Stimulated activated naive B cell treated with anti-CD40 and anti-IgM and Interleukin-4, amounts not matched to agents 10 μg/mL and 1 μg/mL and 100 μg/mL, for 72 hours (primary cell): ENCODE measurements at regions not wholly inside any gene's neighbourhood (a gene's known extent, or its start where the extent isn't known, plus 50 kb on each side); places are given as distances from the start of the nearest gene placed in this dataset.

Experiments
- ATAC-seq, 2 donors: fragments of 150-1000 bp; cut with Tn5 transposase; replicated peaks; 2 replicates each; pipeline ENCODE4 v1.10.0; 2021; ENCODE audit warnings: moderate library complexity in 1 of 2
- DNase-seq: peaks from one replicate; pipeline ENCODE4 v3.0.0; 2021
- H3K27ac Mint-ChIP-seq: one replicate; pipeline ENCODE4 v1.8.0; 2022; ENCODE audit warnings: mild to moderate bottlenecking, mixed read lengths
- H3K27me3 Mint-ChIP-seq, 2 donors: one replicate each; pipeline ENCODE4 v1.8.0; 2022; ENCODE audit warnings: mixed read lengths in 2 of 2
- H3K36me3 Mint-ChIP-seq, 2 donors: one replicate each; pipeline ENCODE4 v1.8.0; 2022; ENCODE audit warnings: mixed read lengths in 2 of 2, mild to moderate bottlenecking in 1 of 2
- H3K4me1 Mint-ChIP-seq, 2 donors: one replicate each; pipeline ENCODE4 v1.8.0; 2022; ENCODE audit warnings: mixed read lengths in 2 of 2, mild to moderate bottlenecking in 1 of 2
- H3K4me3 Mint-ChIP-seq, 2 donors: one replicate each; pipeline ENCODE4 v1.8.0; 2022; ENCODE audit warnings: mild to moderate bottlenecking in 2 of 2, mixed read lengths in 2 of 2, moderate library complexity in 1 of 2
- H3K9me3 Mint-ChIP-seq, 2 donors: one replicate each; pipeline ENCODE4 v1.8.0; 2022; ENCODE audit warnings: mixed read lengths in 2 of 2, mild to moderate bottlenecking in 1 of 2

DNA sequence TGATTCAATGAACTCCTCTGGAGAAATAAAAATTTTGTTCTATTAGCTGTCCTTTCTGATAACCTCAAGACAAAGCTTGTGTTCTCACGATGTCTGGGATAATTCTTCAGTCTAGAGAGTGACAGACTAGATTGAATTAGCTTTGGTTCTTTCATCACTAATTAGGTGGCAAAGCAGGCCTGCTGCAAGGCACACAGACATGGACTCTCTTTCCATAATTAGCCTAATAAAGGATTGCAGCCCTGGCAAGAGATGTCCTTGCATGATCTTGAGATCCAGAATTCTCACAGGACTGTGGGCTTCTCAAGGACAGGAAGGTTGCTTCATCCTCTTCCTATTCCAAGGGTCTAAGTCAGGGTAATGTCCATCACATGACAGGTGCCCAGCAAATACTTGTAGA lies 245.6 kb upstream of the ZC3H12C start:
- Mint-ChIP-seq H3K4me3 (no peak overlapping the region), H3K4me1 (no peaks in the 10 kb centered on the region), H3K36me3 (no peaks in the 10 kb centered on the region), H3K9me3 (no peaks in the 10 kb centered on the region), H3K27ac (no peak overlapping the region), H3K27me3 (peaks cover 0 to 9% of the 10 kb centered on the region in 2 donors)
- ATAC-seq (no peak), DNase-seq (no peak)

DNA sequence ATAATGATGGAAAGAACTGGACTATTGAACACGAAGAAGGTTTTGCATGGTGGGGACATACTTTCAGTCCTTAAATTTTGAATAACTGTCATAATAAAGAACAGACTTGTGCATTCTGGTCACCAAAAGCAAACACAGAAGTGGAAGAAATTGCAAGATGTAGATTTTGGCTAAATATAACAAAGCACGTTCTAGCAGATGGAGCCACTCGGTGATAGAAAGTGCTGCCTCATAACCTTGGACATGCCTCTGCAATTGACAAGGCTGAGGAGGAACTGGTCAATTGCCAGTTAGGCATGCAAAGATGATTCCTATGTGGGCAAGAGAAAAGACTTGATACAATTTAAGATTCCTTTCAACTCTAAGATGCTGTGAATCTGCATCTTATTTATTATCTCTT lies 244.1 kb upstream of the ZC3H12C start:
- no peak for DNase-seq
- no peaks in the 10 kb centered on the region for H3K9me3 Mint-ChIP-seq
- H3K27ac Mint-ChIP-seq = no peak overlapping the region
- no peaks in the 10 kb centered on the region for H3K4me1 Mint-ChIP-seq
- H3K36me3 Mint-ChIP-seq = no peaks in the 10 kb centered on the region
- ATAC-seq = no peak
- H3K4me3 Mint-ChIP-seq = no peak overlapping the region
- peaks cover 0 to 9% of the 10 kb centered on the region in 2 donors for H3K27me3 Mint-ChIP-seq

GRCh38 chr11:109849946-109850345 lies 243.2 kb upstream of the ZC3H12C start:
- no peak overlapping the region for H3K27ac Mint-ChIP-seq
- peaks cover 0 to 5% of the 10 kb centered on the region in 2 donors for H3K27me3 Mint-ChIP-seq
- no peak overlapping the region for H3K4me3 Mint-ChIP-seq
- no peaks in the 10 kb centered on the region for H3K36me3 Mint-ChIP-seq
- H3K9me3 Mint-ChIP-seq = no peaks in the 10 kb centered on the region
- ATAC-seq (no peak), DNase-seq (no peak)
- no peaks in the 10 kb centered on the region for H3K4me1 Mint-ChIP-seq

GRCh38 chr11:109851780-109852390 lies 241.3 kb upstream of the ZC3H12C start:
- no peaks in the 10 kb centered on the region for H3K36me3 Mint-ChIP-seq
- peaks cover 0 to 7% of the 10 kb centered on the region in 2 donors for H3K4me1 Mint-ChIP-seq
- no peak for DNase-seq
- no peaks in the 10 kb centered on the region for H3K27me3 Mint-ChIP-seq
- H3K9me3 Mint-ChIP-seq = no peaks in the 10 kb centered on the region
- no peak overlapping the region for H3K4me3 Mint-ChIP-seq
- no peak overlapping the region for H3K27ac Mint-ChIP-seq
- no peak for ATAC-seq

DNA sequence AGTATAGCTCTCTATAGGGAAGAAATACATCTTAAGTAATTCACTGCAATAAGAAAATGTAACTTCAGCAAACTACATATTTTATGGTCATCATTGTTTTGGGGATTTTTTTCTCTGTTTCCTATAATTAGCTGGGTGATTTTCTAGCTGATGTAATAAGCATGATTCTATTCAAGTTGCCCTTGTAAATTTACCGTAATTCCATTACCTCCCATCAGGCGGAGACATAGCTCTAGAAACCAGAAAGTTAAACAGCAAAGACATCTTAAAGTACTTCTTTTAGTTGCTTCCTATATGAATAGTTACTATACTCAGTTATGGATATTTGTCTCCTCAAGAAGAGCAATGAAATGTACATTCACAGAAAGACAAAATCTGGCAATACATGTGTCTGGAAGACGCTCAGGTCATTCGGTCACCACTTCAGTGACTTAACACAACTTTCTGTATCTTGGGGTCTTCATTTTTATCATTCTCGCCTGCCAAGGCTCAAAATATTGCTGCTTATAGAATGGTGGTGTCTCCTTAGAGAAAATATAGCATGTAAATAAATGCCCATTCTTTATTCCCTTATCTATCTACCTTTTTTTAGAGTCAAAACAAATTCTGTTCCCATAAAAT lies 239.9 kb upstream of the ZC3H12C start:
- Mint-ChIP-seq H3K9me3 (no peaks in the 10 kb centered on the region), H3K27me3 (no peaks in the 10 kb centered on the region), H3K4me3 (no peak overlapping the region), H3K27ac (no peak overlapping the region), H3K36me3 (no peaks in the 10 kb centered on the region), H3K4me1 (peaks cover 0 to 7% of the 10 kb centered on the region in 2 donors)
- ATAC-seq (peak; percentile 71 to 74), DNase-seq (no peak)

- Mint-ChIP-seq H3K27ac (no peak overlapping the region), H3K36me3 (peaks cover 0 to 3% of the 10 kb centered on the region in 2 donors), H3K4me3 (no peak overlapping the region), H3K4me1 (peaks cover 5 to 19% of the 10 kb centered on the region in 2 donors), H3K27me3 (no peaks in the 10 kb centered on the region), H3K9me3 (no peaks in the 10 kb centered on the region)
- DNase-seq = no peak
- ATAC-seq = no peak
Observed at GRCh38 chr11:109854731-109855130, 238.5 kb upstream of the ZC3H12C start.

- peaks cover 0 to 3% of the 10 kb centered on the region in 2 donors for H3K36me3 Mint-ChIP-seq
- no peak for DNase-seq
- no peaks in the 10 kb centered on the region for H3K27me3 Mint-ChIP-seq
- peaks cover 7 to 21% of the 10 kb centered on the region in 2 donors for H3K4me1 Mint-ChIP-seq
- H3K27ac Mint-ChIP-seq = no peak overlapping the region
- peaks cover 0 to 2% of the 10 kb centered on the region in 2 donors for H3K9me3 Mint-ChIP-seq
- no peak for ATAC-seq
- H3K4me3 Mint-ChIP-seq = no peak overlapping the region
Observed at GRCh38 chr11:109856928-109857327, 236.3 kb upstream of the ZC3H12C start.

GRCh38 chr11:109857637-109858036 lies 235.6 kb upstream of the ZC3H12C start:
- no peak overlapping the region for H3K27ac Mint-ChIP-seq
- no peak overlapping the region for H3K4me3 Mint-ChIP-seq
- DNase-seq (no peak), ATAC-seq (no peak)
- peaks cover 0 to 3% of the 10 kb centered on the region in 2 donors for H3K36me3 Mint-ChIP-seq
- no peaks in the 10 kb centered on the region for H3K27me3 Mint-ChIP-seq
- peaks cover 9 to 26% of the 10 kb centered on the region in 2 donors for H3K4me1 Mint-ChIP-seq
- peaks cover 0 to 4% of the 10 kb centered on the region in 2 donors for H3K9me3 Mint-ChIP-seq

DNA sequence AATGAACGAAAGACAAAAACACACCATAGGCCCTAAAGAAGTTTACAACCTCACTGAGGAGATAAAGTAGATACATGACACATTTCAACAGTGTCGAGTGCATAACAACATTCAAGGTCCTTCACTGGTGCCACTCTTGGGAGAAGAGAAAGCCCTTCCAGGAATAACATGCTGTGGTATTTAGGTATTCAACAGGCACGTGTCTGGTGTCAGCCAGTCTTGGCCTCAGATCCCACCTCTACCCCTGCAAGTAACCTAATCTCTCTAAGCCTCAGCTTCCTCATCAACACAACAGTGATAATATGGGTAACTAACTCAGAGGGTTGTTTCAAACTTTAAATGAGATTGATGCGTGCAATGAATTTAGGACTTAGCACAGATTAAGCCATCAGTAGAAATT lies 235.0 kb upstream of the ZC3H12C start:
- H3K4me1 Mint-ChIP-seq = peaks cover 9 to 26% of the 10 kb centered on the region in 2 donors
- H3K9me3 Mint-ChIP-seq = peaks cover 0 to 4% of the 10 kb centered on the region in 2 donors
- no peaks in the 10 kb centered on the region for H3K27me3 Mint-ChIP-seq
- H3K4me3 Mint-ChIP-seq = no peak overlapping the region
- DNase-seq (no peak), ATAC-seq (peak in 1 of 2 donors; percentile 31)
- no peak overlapping the region for H3K27ac Mint-ChIP-seq
- peaks cover 0 to 3% of the 10 kb centered on the region in 2 donors for H3K36me3 Mint-ChIP-seq

DNA sequence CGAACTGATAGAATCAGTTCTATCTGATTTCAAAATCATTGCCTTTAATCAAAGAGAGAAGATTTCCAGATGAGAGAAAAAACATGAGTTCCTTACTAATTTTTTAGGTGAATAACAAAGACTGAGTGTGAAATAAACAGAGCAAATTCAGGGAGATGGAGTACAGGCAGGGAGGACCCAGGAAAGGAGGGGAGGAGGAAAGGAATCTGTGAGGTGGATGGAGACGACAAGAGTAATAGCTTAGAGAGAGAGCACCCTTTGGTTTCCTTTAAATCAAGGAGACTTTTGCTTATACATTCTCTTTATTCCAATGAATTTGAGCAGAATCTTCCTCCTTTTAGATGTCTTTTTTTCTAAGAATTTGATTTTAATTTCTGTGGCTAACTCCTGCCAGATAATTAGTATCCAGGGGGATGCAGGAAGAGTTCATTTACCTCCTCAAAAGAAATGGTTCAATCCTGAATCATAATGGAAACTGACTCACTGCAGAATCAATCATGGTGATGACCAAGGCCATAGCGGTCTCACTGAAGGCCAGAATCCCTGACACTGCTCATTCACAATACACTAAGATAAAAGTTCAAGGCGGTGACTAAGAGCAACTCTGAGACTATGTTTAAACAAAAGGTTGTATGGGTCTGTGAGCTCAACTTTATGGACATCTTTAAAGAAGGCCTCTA lies 234.0 kb upstream of the ZC3H12C start:
- DNase-seq (no peak), ATAC-seq (no peak)
- H3K4me1 Mint-ChIP-seq = peaks cover 9 to 33% of the 10 kb centered on the region in 2 donors
- peaks cover 0 to 3% of the 10 kb centered on the region in 2 donors for H3K36me3 Mint-ChIP-seq
- H3K27me3 Mint-ChIP-seq = no peaks in the 10 kb centered on the region
- peaks cover 0 to 4% of the 10 kb centered on the region in 2 donors for H3K9me3 Mint-ChIP-seq
- H3K27ac Mint-ChIP-seq = no peak overlapping the region
- H3K4me3 Mint-ChIP-seq = no peak overlapping the region

DNA sequence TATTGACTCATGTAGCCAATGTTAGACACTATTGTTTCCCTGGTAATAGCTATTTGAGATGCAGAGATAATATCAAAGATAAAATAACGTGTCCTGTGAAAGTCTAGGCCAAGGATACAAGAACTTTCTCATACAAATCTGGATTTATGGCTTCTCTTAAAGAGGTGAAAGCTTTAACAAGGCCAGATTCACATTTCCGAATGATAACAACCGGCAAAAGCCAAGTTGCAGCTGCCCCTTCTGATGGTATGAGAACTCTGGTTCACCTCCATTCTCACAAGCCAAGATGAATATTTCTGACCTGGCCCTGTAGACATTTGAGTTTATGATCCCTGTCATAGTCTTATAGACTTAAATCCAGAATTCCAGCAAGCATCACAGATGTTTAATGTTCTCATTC lies 230.4 kb upstream of the ZC3H12C start:
- H3K9me3 Mint-ChIP-seq = peaks cover 4 to 7% of the 10 kb centered on the region in 2 donors
- H3K27me3 Mint-ChIP-seq = no peaks in the 10 kb centered on the region
- H3K4me3 Mint-ChIP-seq = no peak overlapping the region
- H3K36me3 Mint-ChIP-seq = peaks cover 0 to 8% of the 10 kb centered on the region in 2 donors
- peak overlapping the region; percentile 47 for H3K27ac Mint-ChIP-seq
- ATAC-seq = no peak
- peaks cover 33 to 62% of the 10 kb centered on the region in 2 donors for H3K4me1 Mint-ChIP-seq
- DNase-seq = no peak

- H3K4me1 Mint-ChIP-seq = peaks cover 34 to 66% of the 10 kb centered on the region in 2 donors
- no peaks in the 10 kb centered on the region for H3K27me3 Mint-ChIP-seq
- H3K36me3 Mint-ChIP-seq = peaks cover 0 to 5% of the 10 kb centered on the region in 2 donors
- ATAC-seq (peak; percentile 91 to 92), DNase-seq (peak; percentile 82)
- peak overlapping the region; percentile 93 for H3K27ac Mint-ChIP-seq
- peak overlapping the region; percentile 49 to 68 for H3K4me3 Mint-ChIP-seq
- peaks cover 4 to 7% of the 10 kb centered on the region in 2 donors for H3K9me3 Mint-ChIP-seq
Observed at GRCh38 chr11:109864151-109864661, 229.0 kb upstream of the ZC3H12C start.

DNA sequence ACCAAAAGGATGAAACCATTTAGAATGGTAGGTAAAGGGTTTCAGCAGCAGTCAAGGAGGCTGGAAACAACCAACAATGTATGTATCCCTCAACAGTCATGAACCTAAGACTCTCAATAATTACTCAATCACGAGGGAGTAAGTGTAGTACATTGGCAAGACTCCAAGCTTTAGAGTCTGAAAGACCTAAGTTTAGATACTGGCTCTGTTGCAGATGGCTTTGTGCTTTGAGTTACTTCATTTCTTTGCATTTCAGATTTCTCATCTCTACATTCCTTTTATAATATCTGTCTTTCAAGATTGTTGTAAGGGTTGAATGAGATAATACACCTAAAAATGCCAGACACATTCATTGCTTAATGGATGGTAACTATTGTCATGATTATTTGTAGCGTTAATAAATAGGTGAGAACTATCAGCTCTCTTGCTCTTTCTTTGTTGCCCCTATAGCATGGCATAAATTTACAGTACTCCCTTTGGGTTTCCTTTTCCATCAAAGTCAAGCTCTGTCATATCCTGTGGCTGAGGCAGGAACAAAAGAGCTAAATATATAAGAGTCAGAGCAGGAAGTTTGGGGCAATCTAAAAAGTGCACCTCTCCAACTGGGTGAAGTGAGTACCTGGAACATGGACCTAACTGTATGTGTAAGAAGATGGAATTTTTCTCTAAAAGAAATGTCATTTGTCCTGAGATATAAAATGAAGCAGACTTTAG lies 228.2 kb upstream of the ZC3H12C start:
- peak in 1 of 2 donors; percentile 10 for ATAC-seq
- no peaks in the 10 kb centered on the region for H3K27me3 Mint-ChIP-seq
- H3K36me3 Mint-ChIP-seq = peaks cover 0 to 5% of the 10 kb centered on the region in 2 donors
- H3K9me3 Mint-ChIP-seq = peaks cover 4 to 7% of the 10 kb centered on the region in 2 donors
- H3K4me1 Mint-ChIP-seq = peaks cover 36 to 68% of the 10 kb centered on the region in 2 donors
- peak overlapping the region; percentile 93 for H3K27ac Mint-ChIP-seq
- DNase-seq = no peak
- H3K4me3 Mint-ChIP-seq = no peak overlapping the region

GRCh38 chr11:109865548-109866186 lies 227.5 kb upstream of the ZC3H12C start:
- Mint-ChIP-seq H3K9me3 (peaks cover 4 to 7% of the 10 kb centered on the region in 2 donors), H3K4me3 (no peak overlapping the region), H3K4me1 (peaks cover 40 to 74% of the 10 kb centered on the region in 2 donors), H3K27me3 (no peaks in the 10 kb centered on the region), H3K27ac (peak overlapping the region; percentile 34), H3K36me3 (peaks cover 0 to 5% of the 10 kb centered on the region in 2 donors)
- DNase-seq (no peak), ATAC-seq (no peak)
